GM12873 (cell line): ENCODE measurements at regions not wholly inside any gene's neighbourhood (a gene's known extent, or its start where the extent isn't known, plus 50 kb on each side); places are given as distances from the start of the nearest gene placed in this dataset.

Source experiments
- CTCF ChIP-seq: IDR thresholded peaks from 2 replicates; pipeline ENCODE4 v1.5.1; 2012; ENCODE audit warnings: low read depth, mild to moderate bottlenecking, moderate library complexity, low read length, control low read depth; ENCODE audit not compliant: insufficient read depth; ENCODE audit errors: missing control alignments

GRCh38 chr3:135452881-135453280 lies 512.6 kb upstream of the PPP2R3A start:
- TF ChIP-seq CTCF: no peak

GRCh38 chr3:135453326-135453725 lies 512.2 kb upstream of the PPP2R3A start:
- no peak for TF ChIP-seq CTCF

GRCh38 chr3:135454890-135455289 lies 510.6 kb upstream of the PPP2R3A start:
- no peak for TF ChIP-seq CTCF

GRCh38 chr3:135456108-135456790 lies 509.3 kb upstream of the PPP2R3A start:
- TF ChIP-seq CTCF: no peak

GRCh38 chr3:135458541-135459322 lies 506.8 kb upstream of the PPP2R3A start:
- TF ChIP-seq CTCF: no peak

GRCh38 chr3:135460273-135460672 lies 505.3 kb upstream of the PPP2R3A start:
- no peak for TF ChIP-seq CTCF

GRCh38 chr3:135471911-135472310 lies 493.6 kb upstream of the PPP2R3A start:
- no peak for TF ChIP-seq CTCF
